NCI-H1694 treated with DMSO at 0.1 percent for 48 hours (cell line): ENCODE measurements at regions not wholly inside any gene's neighbourhood (a gene's known extent, or its start where the extent isn't known, plus 50 kb on each side); places are given as distances from the start of the nearest gene placed in this dataset.

ENCODE experiments used
- DNase-seq: peaks from one replicate; lab custom pipeline; 2025; lab: John Stamatoyannopoulos, UW

DNA sequence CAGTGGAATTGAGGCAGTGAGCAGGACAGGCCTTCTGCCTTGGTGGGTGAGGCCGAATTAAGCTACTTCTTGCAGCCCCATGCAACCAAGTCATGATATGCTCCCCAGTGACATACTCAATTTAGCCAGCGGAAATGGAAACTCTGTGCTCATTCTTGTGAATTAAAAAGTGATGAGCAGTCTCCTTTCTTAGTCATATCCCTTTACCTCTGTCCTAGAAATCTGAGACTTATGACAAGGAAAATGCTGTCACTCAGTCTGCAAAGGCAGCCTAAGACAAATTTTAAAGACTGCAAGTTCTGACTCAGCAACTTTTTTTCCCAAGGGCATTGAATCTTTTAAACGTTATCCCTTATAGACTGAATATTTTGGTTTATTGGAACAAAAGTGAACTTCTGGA, 218.2 kb downstream of the SH3BP4 start:
- DNase-seq: no peak

DNA sequence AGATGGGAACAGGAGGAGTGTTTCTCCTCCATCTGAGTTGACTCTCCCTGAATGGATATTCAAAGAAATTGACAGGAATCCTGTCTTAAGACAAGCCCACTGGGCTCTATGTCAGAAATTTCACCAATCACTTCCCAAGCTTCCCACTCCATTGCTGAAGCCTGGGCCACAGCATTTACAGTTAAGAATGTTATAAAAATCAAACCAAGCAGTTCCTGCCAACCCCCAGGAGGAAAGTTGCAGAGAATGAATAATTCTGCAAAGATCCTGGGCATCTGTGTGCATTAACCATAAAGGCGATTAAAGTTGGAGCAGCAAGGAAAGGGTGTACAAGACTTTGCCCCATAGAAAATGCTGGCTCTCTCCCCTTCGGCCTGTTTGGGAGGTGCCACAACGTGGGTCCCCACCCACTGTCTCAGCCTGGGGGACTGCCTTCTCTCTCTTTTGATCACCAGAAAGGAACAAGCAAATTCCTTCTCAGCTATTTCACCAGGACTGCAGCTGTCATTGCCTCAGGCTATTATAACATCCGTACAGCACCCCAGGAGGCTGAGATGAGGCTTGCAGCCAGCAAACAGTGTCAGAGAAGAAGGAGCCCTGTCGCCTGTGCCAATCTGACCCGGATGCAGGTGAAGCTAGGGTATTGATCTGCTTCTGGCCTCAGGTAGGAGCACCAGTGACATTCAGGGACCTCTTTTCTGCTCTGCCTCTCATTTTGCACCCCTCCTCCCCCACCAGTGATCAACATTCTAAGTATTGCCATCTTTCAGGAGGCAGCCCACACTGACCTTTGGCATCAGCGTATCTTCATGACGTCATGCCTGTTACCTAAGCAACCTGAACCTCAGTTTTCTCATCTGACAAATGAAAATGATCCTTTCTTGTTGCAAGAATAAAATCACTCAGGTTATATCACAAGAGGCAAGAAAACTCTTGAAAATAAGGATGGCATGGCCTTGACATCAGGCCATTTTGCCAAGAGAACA, 219.0 kb downstream of the SH3BP4 start:
- DNase-seq: peak; percentile 71

DNA sequence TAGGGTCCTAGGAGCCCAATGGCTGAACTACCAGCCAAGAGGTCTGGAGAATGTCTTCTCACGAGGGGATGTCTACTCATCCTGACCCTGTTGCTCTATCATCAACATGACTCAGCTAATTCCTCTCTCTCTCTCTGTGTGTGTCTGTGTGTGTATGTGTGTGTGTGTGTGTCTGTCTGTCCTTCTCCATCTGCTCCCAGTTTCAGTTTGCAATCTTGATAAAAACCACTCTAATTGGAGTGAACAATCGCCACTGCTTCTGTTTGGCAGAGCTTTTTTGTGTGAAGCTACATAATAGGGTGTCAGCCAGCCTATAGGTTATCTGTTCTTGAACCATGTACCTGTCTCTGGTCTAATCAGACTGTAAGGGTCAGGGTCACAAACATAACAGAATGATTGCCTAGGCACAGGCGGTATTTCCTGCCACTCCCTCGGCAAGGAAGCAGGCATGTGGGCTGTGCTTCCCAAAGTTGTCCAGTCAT, 219.8 kb downstream of the SH3BP4 start:
- no peak for DNase-seq

DNA sequence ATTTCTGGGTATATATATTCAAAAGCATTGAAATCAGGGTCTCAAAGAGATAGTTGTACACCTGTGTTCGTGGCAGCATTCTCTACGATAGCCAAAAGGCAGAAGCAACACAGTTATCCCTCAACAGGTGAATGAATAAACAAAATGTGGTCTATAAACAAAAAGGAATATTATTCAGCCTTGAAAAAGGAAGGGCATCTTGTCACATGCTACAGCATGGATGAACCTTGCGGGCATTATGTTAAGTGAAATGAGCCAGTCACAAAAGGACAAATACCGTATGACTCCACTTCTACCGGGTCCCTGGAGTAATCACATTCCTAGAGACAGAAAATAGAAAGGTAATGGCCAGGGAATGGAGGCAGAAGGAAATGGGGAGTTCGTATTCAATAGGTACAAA, 228.8 kb downstream of the SH3BP4 start:
- DNase-seq: no peak

GRCh38 chr2:235183786-235184185, 232.0 kb downstream of the SH3BP4 start:
- no peak for DNase-seq

GRCh38 chr2:235187806-235188205, 236.0 kb downstream of the SH3BP4 start:
- DNase-seq: no peak

- no peak for DNase-seq
Observed at GRCh38 chr2:235191486-235191885, 239.7 kb downstream of the SH3BP4 start.

- no peak for DNase-seq
Observed at GRCh38 chr2:235191978-235192377, 240.2 kb downstream of the SH3BP4 start.

GRCh38 chr2:235194351-235194750, 242.5 kb downstream of the SH3BP4 start:
- no peak for DNase-seq

- DNase-seq: no peak
Observed at GRCh38 chr2:235194836-235195235, 243.0 kb downstream of the SH3BP4 start.

DNA sequence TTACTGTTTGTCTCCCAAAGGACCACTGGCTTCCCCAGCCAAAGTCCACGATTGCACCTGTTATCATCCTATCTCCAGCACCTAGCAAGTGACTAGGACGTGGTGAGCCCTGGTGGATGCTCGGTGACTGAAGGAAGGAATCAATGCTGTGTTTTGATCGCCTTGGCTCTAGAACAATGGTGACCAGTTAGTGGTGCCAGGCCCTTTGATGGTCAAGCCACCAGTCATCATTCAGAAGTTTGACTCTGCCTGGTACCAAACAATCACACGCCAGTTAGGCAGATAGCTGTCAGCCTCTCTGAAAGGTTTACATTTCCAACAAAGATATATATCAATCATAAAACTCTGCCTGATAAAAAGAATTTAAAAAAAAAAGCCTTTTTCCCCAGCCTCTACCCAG, 244.1 kb downstream of the SH3BP4 start:
- DNase-seq: no peak

GRCh38 chr2:235199128-235199527, 247.3 kb downstream of the SH3BP4 start:
- no peak for DNase-seq

- DNase-seq: no peak
Observed at GRCh38 chr2:235200216-235200615, 248.4 kb downstream of the SH3BP4 start.

GRCh38 chr2:235201756-235202155, 249.9 kb downstream of the SH3BP4 start:
- DNase-seq: no peak

DNA sequence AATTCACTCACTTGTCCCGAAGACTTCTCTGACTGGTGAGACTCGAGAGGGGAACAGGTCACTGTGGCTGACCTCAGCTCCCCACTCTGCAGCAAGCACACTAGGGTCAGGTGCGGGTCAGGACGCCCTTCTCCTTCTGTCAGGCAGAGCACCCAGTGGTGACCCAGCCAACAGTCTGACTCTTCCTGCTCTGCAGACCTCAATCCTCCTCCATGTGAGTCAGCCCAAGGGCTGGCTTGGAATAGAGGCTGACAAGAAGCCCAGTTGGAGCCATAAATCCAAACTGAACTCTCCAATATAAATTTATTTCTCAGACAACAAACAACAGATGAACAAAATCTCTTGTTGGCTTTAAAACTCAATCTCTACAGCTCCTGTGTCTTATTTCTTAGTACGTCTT, 253.1 kb downstream of the SH3BP4 start:
- DNase-seq: no peak

GRCh38 chr2:235206399-235206798, 254.6 kb downstream of the SH3BP4 start:
- no peak for DNase-seq

- no peak for DNase-seq
Observed at GRCh38 chr2:235206980-235207579, 255.3 kb downstream of the SH3BP4 start.

DNA sequence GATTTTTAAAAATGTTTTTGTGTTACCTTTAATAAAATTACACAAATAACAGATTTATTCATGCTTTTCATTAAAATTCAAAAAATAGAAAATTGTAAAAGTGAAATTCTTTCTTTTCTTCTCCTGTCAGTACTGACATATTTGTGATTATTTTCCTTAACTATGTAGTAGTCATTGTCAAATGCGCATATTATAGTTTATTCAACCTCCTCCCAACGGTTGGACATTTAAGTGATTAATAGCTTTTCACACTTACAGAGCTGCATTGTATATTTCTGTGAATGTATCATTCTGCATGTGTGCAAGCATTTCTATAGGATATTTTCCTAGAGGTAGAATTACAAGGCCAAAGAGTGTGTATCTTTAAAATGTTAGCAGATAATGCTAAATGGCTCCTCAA, 259.2 kb downstream of the SH3BP4 start:
- no peak for DNase-seq

DNA sequence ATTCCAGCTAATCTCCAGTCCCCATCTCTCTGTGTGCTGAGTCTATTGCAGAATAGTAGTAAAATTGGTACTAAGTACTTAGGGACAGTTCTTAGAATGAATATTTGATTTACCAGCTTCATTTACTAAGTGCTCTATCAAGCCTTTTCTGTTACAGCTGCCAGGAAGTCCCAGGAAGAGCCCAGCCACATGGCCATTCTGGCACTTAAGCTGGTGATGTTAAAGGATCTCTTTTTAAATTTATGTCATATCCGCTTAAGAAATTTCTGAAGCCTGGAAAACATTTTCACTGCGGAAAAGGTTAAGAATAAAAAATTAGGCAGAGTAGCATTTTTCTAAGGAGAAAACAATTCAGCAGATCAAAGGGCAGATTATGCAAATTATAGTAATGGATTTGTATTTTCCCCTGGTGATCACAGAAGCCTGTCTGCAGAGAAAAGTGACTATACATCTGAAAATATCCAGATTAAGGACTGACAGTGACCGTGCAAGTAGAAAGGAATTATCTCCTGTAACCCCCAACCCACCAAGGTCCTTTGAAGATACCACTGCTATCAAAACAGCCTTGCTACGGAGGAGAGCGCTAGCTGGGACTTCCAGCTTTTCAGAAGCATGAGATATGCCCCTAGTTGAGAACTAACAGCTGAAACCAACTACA, 260.8 kb downstream of the SH3BP4 start:
- DNase-seq: no peak

- peak; percentile 49 for DNase-seq
Observed at GRCh38 chr2:235215248-235215647, 263.4 kb downstream of the SH3BP4 start.

GRCh38 chr2:235216901-235217300, 265.1 kb downstream of the SH3BP4 start:
- DNase-seq: no peak

DNA sequence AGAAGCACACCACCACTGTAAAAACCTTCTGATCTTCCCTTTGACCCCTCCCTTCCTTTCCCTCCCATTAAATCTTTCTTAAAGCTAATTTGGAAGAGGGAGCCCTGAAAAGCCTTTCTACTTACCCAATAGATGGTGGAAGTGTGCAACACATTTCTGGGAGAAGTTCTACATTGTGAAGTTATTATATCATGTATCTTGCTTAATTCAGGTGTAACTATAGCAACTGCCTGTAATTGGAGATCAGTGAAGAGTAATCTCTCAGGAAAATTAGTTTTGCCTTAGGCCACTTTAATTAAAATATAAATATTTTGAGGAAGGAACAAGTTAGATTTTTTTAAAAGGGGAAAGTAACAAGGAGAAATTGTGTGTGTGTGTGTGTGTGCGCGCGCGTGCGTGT, 266.0 kb downstream of the SH3BP4 start:
- no peak for DNase-seq

DNA sequence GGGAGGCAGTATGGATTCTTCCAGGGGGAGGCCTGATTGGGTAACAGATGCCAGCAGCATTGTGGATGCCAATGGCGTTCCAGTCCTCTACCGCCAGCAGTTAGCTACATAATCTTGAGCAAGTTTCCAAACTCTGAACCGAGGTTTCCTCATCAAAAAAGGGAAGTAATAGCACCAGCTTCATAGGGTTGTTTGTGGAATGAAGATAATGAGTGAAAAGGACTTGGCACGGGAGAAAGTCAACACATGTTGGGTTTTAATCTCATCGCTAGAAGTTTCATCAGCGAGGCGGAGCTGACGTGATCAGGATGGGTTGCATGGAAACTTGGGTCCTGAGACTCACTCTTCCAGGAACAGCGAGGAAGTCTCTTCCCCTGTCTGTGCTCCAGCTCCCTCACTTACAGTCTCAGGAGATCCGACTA, 266.7 kb downstream of the SH3BP4 start:
- DNase-seq: no peak
